ENCODE measurements at regions not wholly inside any gene's neighbourhood (a gene's known extent, or its start where the extent isn't known, plus 50 kb on each side); places are given as distances from the start of the nearest gene placed in this dataset.

DNA sequence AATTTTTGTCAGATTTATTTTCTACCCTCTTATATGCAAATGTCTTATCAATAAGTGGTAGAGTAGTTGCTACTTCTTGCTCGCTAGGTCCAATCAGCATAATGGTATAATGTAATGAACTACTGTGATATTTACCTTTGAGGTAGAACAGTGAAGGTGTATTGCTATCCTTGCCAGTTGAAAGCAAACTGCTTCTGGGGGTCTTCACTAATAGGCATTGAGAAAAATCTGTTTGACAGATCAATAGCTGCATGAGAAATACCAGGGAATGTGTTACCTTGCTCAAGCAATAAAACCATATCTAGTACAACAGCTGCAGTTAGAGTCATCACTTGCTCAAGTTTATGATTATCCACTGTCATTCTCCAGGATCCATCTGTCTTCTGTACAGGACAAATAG, 50.1 kb upstream of the EFEMP1 start:
- no peak for TF ChIP-seq POLR2AphosphoS5 (IDR thresholded peaks at IDR 0.05; ENCODE audit: insufficient read depth in 1 of 2, low read depth in 1 of 2)
- TF ChIP-seq, protein P1, sequence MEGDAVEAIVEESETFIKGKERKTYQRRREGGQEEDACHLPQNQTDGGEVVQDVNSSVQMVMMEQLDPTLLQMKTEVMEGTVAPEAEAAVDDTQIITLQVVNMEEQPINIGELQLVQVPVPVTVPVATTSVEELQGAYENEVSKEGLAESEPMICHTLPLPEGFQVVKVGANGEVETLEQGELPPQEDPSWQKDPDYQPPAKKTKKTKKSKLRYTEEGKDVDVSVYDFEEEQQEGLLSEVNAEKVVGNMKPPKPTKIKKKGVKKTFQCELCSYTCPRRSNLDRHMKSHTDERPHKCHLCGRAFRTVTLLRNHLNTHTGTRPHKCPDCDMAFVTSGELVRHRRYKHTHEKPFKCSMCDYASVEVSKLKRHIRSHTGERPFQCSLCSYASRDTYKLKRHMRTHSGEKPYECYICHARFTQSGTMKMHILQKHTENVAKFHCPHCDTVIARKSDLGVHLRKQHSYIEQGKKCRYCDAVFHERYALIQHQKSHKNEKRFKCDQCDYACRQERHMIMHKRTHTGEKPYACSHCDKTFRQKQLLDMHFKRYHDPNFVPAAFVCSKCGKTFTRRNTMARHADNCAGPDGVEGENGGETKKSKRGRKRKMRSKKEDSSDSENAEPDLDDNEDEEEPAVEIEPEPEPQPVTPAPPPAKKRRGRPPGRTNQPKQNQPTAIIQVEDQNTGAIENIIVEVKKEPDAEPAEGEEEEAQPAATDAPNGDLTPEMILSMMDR (IDR thresholded peaks at IDR 0.05), result no peak
- no peak for TF ChIP-seq POLR2A (IDR thresholded peaks at IDR 0.05)
